ENCODE measurements at regions not wholly inside any gene's neighbourhood (a gene's known extent, or its start where the extent isn't known, plus 50 kb on each side); places are given as distances from the start of the nearest gene placed in this dataset.

DNA sequence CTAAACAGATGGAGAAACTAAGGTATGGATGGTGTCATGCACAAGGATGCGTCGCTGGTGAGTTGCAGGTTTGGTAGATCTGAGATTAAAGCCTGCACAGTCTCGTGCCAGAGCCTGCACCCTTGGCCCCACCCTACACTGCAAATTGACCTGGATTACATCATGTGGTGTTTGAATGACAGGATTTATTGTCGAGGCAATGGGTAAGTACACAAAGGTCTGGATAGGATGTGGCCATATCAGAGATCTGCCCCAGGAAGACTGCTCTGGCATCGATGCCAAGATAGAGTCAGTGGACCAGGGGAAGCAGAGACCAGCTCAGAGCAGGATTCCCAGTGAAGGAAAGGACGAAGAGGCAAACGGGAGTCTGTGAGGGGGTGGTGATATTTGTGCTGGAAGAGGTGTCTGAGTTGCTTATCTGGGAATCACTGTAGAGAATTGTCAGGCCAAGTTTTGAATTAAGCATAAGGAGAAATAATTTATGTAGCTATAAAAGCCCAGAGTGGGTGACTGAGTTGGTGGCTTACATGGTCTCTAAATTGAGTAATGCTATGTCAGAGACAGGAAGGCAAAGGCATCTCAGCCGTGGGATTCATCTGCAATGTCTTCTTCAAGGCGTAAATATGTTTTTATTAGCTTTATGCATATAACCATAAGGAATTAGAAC, 499.6 kb upstream of the B3GAT1 start:
- FAIRE-seq: no peak
- Histone ChIP-seq H3K18ac (ENCODE audit: extremely low read depth, low read length) (no peak overlapping the region), H3K23me2 (ENCODE audit: low read depth, low read length) (no peaks in the 10 kb centered on the region), H3K4me1 (replicated peaks in 1 of 4; ENCODE audit: control insufficient read depth in 3 of 4, insufficient read depth in 4 of 4, low read length in 3 of 4) (no peaks in the 10 kb centered on the region), H2BK5ac (ENCODE audit: low read depth, low read length) (no peak overlapping the region), H3K23ac (ENCODE audit: insufficient read length) (no peak overlapping the region), H2BK12ac (ENCODE audit: low read depth, low read length) (no peak overlapping the region), H4K8ac (ENCODE audit: extremely low read depth, insufficient read depth, low read length) (no peak overlapping the region), H3K9me3 (ENCODE audit: insufficient read depth in 2 of 2, low read depth in 1 of 2, low read length in 1 of 2) (no peaks in the 10 kb centered on the region), H2BK120ac (replicated peaks; ENCODE audit: low read depth, low read length) (no peak overlapping the region), H4K91ac (replicated peaks; ENCODE audit: insufficient read length, low read length) (no peak overlapping the region), H2BK20ac (ENCODE audit: low read length) (no peak overlapping the region), H3K9ac (replicated peaks in 1 of 4; ENCODE audit: extremely low read depth in 1 of 4, low read depth in 3 of 4, low read length in 3 of 4) (no peak overlapping the region), H2AFZ (ENCODE audit: low read length) (no peak overlapping the region), H3K4me2 (ENCODE audit: insufficient read depth in 1 of 2, low read depth in 2 of 2, low read length in 2 of 2) (no peak overlapping the region), H3K79me1 (ENCODE audit: low read depth, low read length) (no peaks in the 10 kb centered on the region), H3K36me3 (ENCODE audit: control insufficient read depth in 2 of 4, insufficient read depth in 4 of 4, low read length in 3 of 4) (no peaks in the 10 kb centered on the region), H3K4me3 (ENCODE audit: extremely low read depth in 1 of 4, insufficient read depth in 2 of 4, low read depth in 3 of 4, low read length in 4 of 4) (no peak overlapping the region), H3K79me2 (ENCODE audit: control insufficient read depth in 1 of 2, insufficient read depth in 2 of 2, low read length in 2 of 2) (no peaks in the 10 kb centered on the region), H3K27me3 (replicated peaks in 1 of 4; ENCODE audit: control insufficient read depth in 3 of 4, extremely low read depth in 1 of 4, insufficient read depth in 3 of 4, low read length in 3 of 4) (no peaks in the 10 kb centered on the region; a peak in 1 of 7 replicates), H3K56ac (replicated peaks; ENCODE audit: insufficient read length, low read depth, low read length) (no peak overlapping the region), H3K4ac (replicated peaks; ENCODE audit: insufficient read length, low read depth, low read length) (no peak overlapping the region), H3K27ac (ENCODE audit: low read depth, low read length) (no peak overlapping the region), H2AK5ac (ENCODE audit: low read depth, low read length) (no peak overlapping the region), H3K14ac (ENCODE audit: insufficient read length) (no peak overlapping the region), H4K5ac (ENCODE audit: insufficient read length, low read depth, low read length) (no peak overlapping the region), H2BK15ac (ENCODE audit: low read length) (no peak overlapping the region), H4K20me1 (replicated peaks in 1 of 2; ENCODE audit: control insufficient read depth in 1 of 2, insufficient read depth in 2 of 2, low read length in 2 of 2) (no peaks in the 10 kb centered on the region)
- DNase-seq (ENCODE audit: low read depth in 1 of 2, low spot score in 2 of 2): no peak
- CTCF ChIA-PET (ENCODE audit: partially characterized antibody): interaction anchor here (0.6 to 2.2 kb wide), 6 partner anchors 9 to 164 kb away, joined by 3 to 6 read pairs (median 3); no protein-coding TSS in a partner anchor
- WGBS, 2 experiments (ENCODE audit: extremely low coverage in 1 of 2, insufficient coverage in 1 of 2, insufficient read length in 1 of 2, insufficient replicate concordance in 2 of 2, low coverage in 1 of 2, low lambda C conversion rate in 2 of 2, missing lambda C conversion rate in 1 of 2): 85% methylated on average over 9 of the region's 9 CpGs; no CpG with 5 or more reads in 1 of the 2 experiments
- POLR2A ChIA-PET (ENCODE audit: partially characterized antibody): no interaction called here
- TF ChIP-seq, protein P1, sequence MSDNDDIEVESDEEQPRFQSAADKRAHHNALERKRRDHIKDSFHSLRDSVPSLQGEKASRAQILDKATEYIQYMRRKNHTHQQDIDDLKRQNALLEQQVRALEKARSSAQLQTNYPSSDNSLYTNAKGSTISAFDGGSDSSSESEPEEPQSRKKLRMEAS (IDR thresholded peaks at IDR 0.05): no peak
- no peak for TF ChIP-seq BCL11A (IDR thresholded peaks at IDR 0.05; ENCODE audit: low read depth in 2 of 2, low read length in 2 of 2)
- TF ChIP-seq RBBP5 (IDR thresholded peaks at IDR 0.05; ENCODE audit: borderline replicate concordance, low read depth, low read length): no peak
- no peak for TF ChIP-seq SP2 (IDR thresholded peaks at IDR 0.05; ENCODE audit: low read length)
